GM06990 (cell line): ENCODE measurements at regions not wholly inside any gene's neighbourhood (a gene's known extent, or its start where the extent isn't known, plus 50 kb on each side); places are given as distances from the start of the nearest gene placed in this dataset.
"Not testable (repeated sequence)": the region's sequence is repeated elsewhere in the genome, so short reads cannot be mapped to it uniquely, and the experiment has no call there.

Experiments used
- DNase-seq: peaks from one replicate; pipeline ENCODE4 v3.0.0-alpha.2; 2011; ENCODE audit not compliant: insufficient read length; ENCODE audit errors: extremely low read depth
- H3K27me3 ChIP-seq: replicated peaks from 2 replicates; pipeline ENCODE4 v1.6.0; 2011; ENCODE audit warnings: low read length; ENCODE audit not compliant: control insufficient read depth, insufficient read depth
- H3K36me3 ChIP-seq: 2 replicates; pipeline ENCODE4 v1.5.1; 2011; ENCODE audit warnings: low read length; ENCODE audit not compliant: control insufficient read depth, insufficient read depth
- H3K4me3 ChIP-seq: replicated peaks from 2 replicates; pipeline ENCODE4 v1.5.1; 2011; ENCODE audit warnings: low read depth, mild to moderate bottlenecking, control low read depth, low read length
- TF ChIP-seq, protein P1 (sequence below): IDR thresholded peaks from 2 replicates; pipeline ENCODE4 v1.5.1; 2011; ENCODE audit warnings: low read length, control low read depth, mild to moderate bottlenecking, inconsistent platforms; ENCODE audit not compliant: insufficient read depth, poor library complexity, severe bottlenecking

DNA sequence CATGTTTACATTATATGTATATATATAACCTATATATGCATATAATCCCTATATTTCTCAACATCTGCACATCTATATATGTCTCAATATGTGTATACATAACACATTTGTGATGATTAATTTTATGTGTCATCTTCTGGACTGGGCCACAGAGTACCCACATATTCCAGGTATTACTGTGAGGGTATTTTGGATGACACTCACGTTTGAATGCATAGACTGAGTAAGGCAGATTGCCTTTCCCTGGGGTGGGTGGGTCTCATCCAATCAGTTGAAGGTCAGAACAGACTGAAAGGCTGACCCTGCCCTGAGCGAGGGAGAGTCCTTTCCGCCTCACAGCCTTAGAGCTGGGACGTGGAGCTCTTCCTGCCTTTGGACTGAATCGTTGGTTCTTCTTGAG lies 295.2 kb upstream of the PFKP start:
- TF ChIP-seq, protein P1, sequence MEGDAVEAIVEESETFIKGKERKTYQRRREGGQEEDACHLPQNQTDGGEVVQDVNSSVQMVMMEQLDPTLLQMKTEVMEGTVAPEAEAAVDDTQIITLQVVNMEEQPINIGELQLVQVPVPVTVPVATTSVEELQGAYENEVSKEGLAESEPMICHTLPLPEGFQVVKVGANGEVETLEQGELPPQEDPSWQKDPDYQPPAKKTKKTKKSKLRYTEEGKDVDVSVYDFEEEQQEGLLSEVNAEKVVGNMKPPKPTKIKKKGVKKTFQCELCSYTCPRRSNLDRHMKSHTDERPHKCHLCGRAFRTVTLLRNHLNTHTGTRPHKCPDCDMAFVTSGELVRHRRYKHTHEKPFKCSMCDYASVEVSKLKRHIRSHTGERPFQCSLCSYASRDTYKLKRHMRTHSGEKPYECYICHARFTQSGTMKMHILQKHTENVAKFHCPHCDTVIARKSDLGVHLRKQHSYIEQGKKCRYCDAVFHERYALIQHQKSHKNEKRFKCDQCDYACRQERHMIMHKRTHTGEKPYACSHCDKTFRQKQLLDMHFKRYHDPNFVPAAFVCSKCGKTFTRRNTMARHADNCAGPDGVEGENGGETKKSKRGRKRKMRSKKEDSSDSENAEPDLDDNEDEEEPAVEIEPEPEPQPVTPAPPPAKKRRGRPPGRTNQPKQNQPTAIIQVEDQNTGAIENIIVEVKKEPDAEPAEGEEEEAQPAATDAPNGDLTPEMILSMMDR: no peak
- DNase-seq: no peak
- H3K27me3 ChIP-seq: no peaks in the 10 kb centered on the region
- H3K36me3 ChIP-seq: no peaks in the 10 kb centered on the region
- H3K4me3 ChIP-seq: no peak overlapping the region

DNA sequence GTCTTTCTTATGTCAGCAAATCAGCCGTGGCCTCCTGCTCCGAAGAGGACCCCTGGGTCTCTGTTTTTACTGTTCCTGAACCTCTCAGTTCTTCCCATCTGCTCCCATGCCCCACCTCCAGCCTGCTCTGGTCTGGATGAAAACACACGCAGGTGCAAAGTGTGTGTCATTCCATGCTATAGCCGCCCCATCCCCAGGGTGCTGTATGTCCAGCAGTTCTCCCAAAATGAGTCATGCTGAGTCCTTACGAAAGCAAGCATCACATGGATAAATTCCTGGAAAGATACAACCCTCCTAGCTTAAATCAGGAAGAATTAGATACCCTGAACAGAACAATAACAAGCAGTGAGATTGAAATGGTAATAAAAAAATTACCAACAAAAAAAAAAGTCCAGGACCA lies 300.1 kb upstream of the PFKP start:
- DNase-seq, H3K36me3 ChIP-seq, H3K4me3 ChIP-seq, H3K27me3 ChIP-seq: not testable (repeated sequence)

DNA sequence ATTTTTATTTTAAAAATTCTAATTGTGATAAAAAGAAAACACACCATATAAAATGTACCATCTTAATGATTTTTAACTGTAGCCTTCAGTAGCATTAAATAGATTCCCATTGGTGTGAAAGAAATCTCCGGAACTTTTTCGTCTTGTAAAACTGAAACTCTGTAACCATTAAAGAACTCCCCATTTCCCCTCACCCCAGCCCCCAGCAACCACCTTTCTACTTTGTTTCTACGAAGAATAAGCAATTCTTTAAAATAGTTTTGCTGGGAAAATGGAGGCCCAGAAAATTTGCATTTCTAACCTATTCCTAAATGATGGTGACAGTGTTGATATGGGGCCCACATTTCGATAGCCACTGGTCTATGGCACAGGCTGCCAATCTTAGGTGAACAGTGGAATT lies 305.4 kb upstream of the PFKP start:
- no peak for DNase-seq
- no peaks in the 10 kb centered on the region for H3K36me3 ChIP-seq
- H3K4me3 ChIP-seq: no peak overlapping the region
- TF ChIP-seq, protein P1: no peak
- no peaks in the 10 kb centered on the region for H3K27me3 ChIP-seq

DNA sequence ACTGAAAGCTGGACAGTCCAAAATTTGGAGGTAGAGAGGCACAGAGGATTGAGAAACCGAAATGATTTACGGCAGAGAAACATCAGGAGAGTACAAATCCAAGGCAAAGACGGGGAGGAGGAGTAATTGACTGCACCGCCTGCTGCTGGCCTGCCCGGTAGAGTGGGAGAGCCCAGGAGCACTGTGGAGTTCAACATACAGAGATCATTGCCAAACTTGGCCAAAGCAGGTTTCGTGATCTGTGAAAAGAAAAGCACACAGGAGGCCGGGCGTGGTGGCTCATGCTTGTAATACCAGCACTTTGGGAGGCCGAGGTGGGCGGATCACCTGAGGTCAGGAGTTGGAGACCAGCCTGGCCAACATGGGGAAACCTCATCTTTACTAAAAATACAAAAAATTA lies 306.0 kb upstream of the PFKP start:
- no peaks in the 10 kb centered on the region for H3K27me3 ChIP-seq
- no peak for DNase-seq
- H3K4me3 ChIP-seq: no peak overlapping the region
- no peaks in the 10 kb centered on the region for H3K36me3 ChIP-seq
- TF ChIP-seq, protein P1: no peak

DNA sequence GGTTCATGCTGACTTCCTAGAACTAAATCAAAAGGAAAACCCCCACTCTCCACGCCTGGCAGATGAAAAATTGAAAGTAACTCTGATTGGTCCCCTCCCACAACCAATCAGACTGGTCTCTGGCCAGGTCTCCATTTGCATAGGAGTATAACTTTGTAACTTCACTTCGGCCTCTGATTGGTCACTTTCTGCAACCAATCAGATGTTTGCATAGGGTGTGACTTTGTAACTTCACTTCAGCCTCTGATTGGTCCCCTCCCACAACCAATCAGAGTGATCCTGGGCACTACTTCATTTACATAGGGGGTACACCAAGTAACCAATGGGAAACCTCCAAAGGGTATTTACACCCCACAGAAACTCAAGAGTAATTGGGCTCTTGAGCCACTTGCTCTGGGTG lies 306.6 kb upstream of the PFKP start:
- no peaks in the 10 kb centered on the region for H3K36me3 ChIP-seq
- H3K27me3 ChIP-seq: no peaks in the 10 kb centered on the region
- no peak overlapping the region for H3K4me3 ChIP-seq
- TF ChIP-seq, protein P1: no peak
- DNase-seq: no peak

DNA sequence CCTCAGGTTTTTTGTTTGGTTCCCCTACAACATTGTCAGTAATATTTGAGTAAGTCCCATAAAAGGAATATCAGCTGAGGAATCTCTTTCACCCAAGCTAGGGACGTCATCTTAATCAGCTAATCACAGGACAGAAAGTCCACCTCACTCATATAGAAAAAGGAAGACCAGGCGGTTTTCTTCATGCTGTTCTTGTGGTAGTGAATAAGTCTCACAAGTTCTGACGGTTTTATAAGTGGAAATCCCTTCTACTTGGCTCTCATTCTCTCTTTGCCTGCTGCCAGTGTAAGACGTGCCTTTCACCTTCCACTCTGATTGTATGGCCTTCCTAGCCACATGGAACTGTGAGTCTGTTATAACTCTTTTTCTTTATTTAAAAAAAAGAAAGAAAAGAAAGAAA lies 308.1 kb upstream of the PFKP start:
- DNase-seq: no peak
- Histone ChIP-seq H3K36me3 (no peaks in the 10 kb centered on the region), H3K4me3 (no peak overlapping the region), H3K27me3 (no peaks in the 10 kb centered on the region)
- TF ChIP-seq, protein P1: no peak
